HEK293 (cell line): ENCODE measurements at regions not wholly inside any gene's neighbourhood (a gene's known extent, or its start where the extent isn't known, plus 50 kb on each side); places are given as distances from the start of the nearest gene placed in this dataset.

Experiments
- CTCF ChIA-PET: fragments of 350-600 bp; formaldehyde crosslinking; extraction: SDS; loops from one replicate; lab custom pipeline; 2021; ENCODE audit warnings: antibody characterized with exemption; lab: Yijun Ruan, JAX
- POLR2A ChIA-PET: fragments of 300-600 bp; formaldehyde crosslinking; extraction: SDS; loops from one replicate; lab custom pipeline; 2020; ENCODE audit warnings: antibody characterized with exemption, inconsistent platforms; lab: Yijun Ruan, JAX
- H3K27ac ChIP-seq: fragments of 200-500 bp; sonication (Bioruptor generic); 2 replicates; pipeline ENCODE4 v1.5.1; 2014; ENCODE audit warnings: low read depth, low read length, control low read depth, inconsistent platforms; ENCODE audit errors: extremely low read depth
- H3K36me3 ChIP-seq, 2 experiments: fragments of 200-500 bp in 1 of 2; sonication (Bioruptor generic) in 1 of 2; 1 replicate in 1 of 2; 2 replicates in 1 of 2; pipeline ENCODE4 v1.5.1; 2014 to 2017; ENCODE audit warnings: inconsistent platforms in 2 of 2, low read length in 2 of 2; ENCODE audit not compliant: control insufficient read depth in 2 of 2, insufficient read depth in 1 of 2
- H3K4me1 ChIP-seq: fragments of 200-500 bp; sonication (Bioruptor generic); 2 replicates; pipeline ENCODE4 v1.5.1; 2014; ENCODE audit warnings: mild to moderate bottlenecking, low read length, inconsistent platforms; ENCODE audit not compliant: control insufficient read depth, insufficient read depth
- H3K4me3 ChIP-seq: 2 replicates; pipeline ENCODE4 v1.5.1; 2011; ENCODE audit warnings: low read depth, mild to moderate bottlenecking, control low read depth, low read length, moderate library complexity
- H3K9me3 ChIP-seq: fragments of 200-500 bp; sonication (Bioruptor generic); 2 replicates; pipeline ENCODE4 v1.5.1; 2014; ENCODE audit warnings: low read depth, low read length, inconsistent platforms; ENCODE audit not compliant: control insufficient read depth, insufficient read depth
- BCL11A ChIP-seq: fragments of 450-650 bp; formaldehyde crosslinking; IDR thresholded peaks from 2 replicates; pipeline ENCODE4 v1.5.1; 2016; ENCODE audit warnings: low read depth, missing biosample characterization, missing genetic modification characterization
- INSM2 ChIP-seq: fragments of 450-650 bp; formaldehyde crosslinking; IDR thresholded peaks from 2 replicates; pipeline ENCODE4 v1.5.1; 2016; ENCODE audit warnings: missing biosample characterization, missing genetic modification characterization
- MEIS1 ChIP-seq: sonication (generic); formaldehyde crosslinking; IDR thresholded peaks from 2 replicates; pipeline ENCODE4 v1.8.1; 2022; ENCODE audit warnings: missing genetic modification reagents, mild to moderate bottlenecking, borderline replicate concordance
- PRDM4 ChIP-seq: fragments of 450-650 bp; formaldehyde crosslinking; IDR thresholded peaks from 2 replicates; pipeline ENCODE4 v1.5.1; 2017; ENCODE audit warnings: missing biosample characterization, missing genetic modification characterization
- SETDB1 ChIP-seq: IDR thresholded peaks from one replicate; pipeline ENCODE4 v1.6.1; 2017; ENCODE audit warnings: mild to moderate bottlenecking, low read length, moderate library complexity, mixed read lengths; ENCODE audit not compliant: insufficient read length
- YY1 ChIP-seq: fragments of 450-650 bp; formaldehyde crosslinking; IDR thresholded peaks from 2 replicates; pipeline ENCODE4 v1.5.1; 2018; ENCODE audit warnings: missing biosample characterization, missing genetic modification characterization
- ZBTB11 ChIP-seq: fragments of 450-650 bp; formaldehyde crosslinking; conservative IDR thresholded peaks from 2 replicates; pipeline ENCODE4 v1.5.1; 2016; ENCODE audit warnings: low read depth, missing biosample characterization, missing genetic modification characterization
- ZNF121 ChIP-seq: fragments of 450-650 bp; formaldehyde crosslinking; IDR thresholded peaks from 2 replicates; pipeline ENCODE4 v1.5.1; 2016; ENCODE audit warnings: missing biosample characterization, missing genetic modification characterization
- ZNF138 ChIP-seq: fragments of 450-650 bp; formaldehyde crosslinking; IDR thresholded peaks from 2 replicates; pipeline ENCODE4 v1.5.1; 2016; ENCODE audit warnings: missing biosample characterization, missing genetic modification characterization, borderline replicate concordance
- ZNF148 ChIP-seq: fragments of 450-650 bp; formaldehyde crosslinking; IDR thresholded peaks from 2 replicates; pipeline ENCODE4 v1.5.0; 2017; ENCODE audit warnings: missing biosample characterization, missing genetic modification characterization, borderline replicate concordance
- ZNF155 ChIP-seq: fragments of 450-650 bp; formaldehyde crosslinking; IDR thresholded peaks from 2 replicates; pipeline ENCODE4 v1.5.1; 2016; ENCODE audit warnings: missing biosample characterization, missing genetic modification characterization
- ZNF24 ChIP-seq: fragments of 450-650 bp; formaldehyde crosslinking; IDR thresholded peaks from 2 replicates; pipeline ENCODE4 v1.5.1; 2016; ENCODE audit warnings: missing biosample characterization, missing genetic modification characterization
- ZNF354C ChIP-seq: fragments of 450-650 bp; formaldehyde crosslinking; IDR thresholded peaks from 2 replicates; pipeline ENCODE4 v1.5.1; 2016; ENCODE audit warnings: missing biosample characterization, missing genetic modification characterization, low read depth, borderline replicate concordance
- ZNF610 ChIP-seq: fragments of 450-650 bp; formaldehyde crosslinking; IDR thresholded peaks from 2 replicates; pipeline ENCODE4 v1.5.1; 2016; ENCODE audit warnings: missing biosample characterization, missing genetic modification characterization, borderline replicate concordance
- ZNF830 ChIP-seq: fragments of 450-650 bp; IDR thresholded peaks from 2 replicates; pipeline ENCODE4 v1.5.0; 2018; ENCODE audit warnings: missing biosample characterization, missing genetic modification characterization, low read depth, mild to moderate bottlenecking, moderate library complexity

- TF ChIP-seq ZNF148 (no peak), ZNF155 (tag by site-specific recombination) (no peak), ZBTB11 (tag by site-specific recombination) (no peak), ZNF121 (tag by site-specific recombination) (no peak), INSM2 (no peak), MEIS1 (CRISPR knock-in tag) (no peak), ZNF354C (no peak), YY1 (tag by site-specific recombination) (no peak)
Observed at GRCh38 chr12:114506651-114507050, 100.7 kb upstream of the TBX5 start (continued).

GRCh38 chr12:114504311-114504710, 98.4 kb upstream of the TBX5 start:
- Histone ChIP-seq H3K9me3 (no peaks in the 10 kb centered on the region), H3K4me3 (no peak overlapping the region), H3K36me3 (no peaks in the 10 kb centered on the region), H3K4me1 (no peaks in the 10 kb centered on the region), H3K27ac (no peak overlapping the region)
- ChIA-PET POLR2A (no interaction called here), CTCF (interaction anchor here (0.7 to 1.4 kb wide), 2 partner anchors 338 to 538 kb away, joined by 3 read pairs; partner anchors contain the start of gene RBM19)
- no peak for TF ChIP-seq BCL11A (tag by site-specific recombination)

GRCh38 chr12:114501474-114501807, 95.5 kb upstream of the TBX5 start:
- ChIA-PET POLR2A (no interaction called here), CTCF (no interaction called here)
- Histone ChIP-seq H3K9me3 (no peaks in the 10 kb centered on the region), H3K4me1 (no peaks in the 10 kb centered on the region), H3K27ac (no peak overlapping the region), H3K4me3 (no peak overlapping the region), H3K36me3 (no peaks in the 10 kb centered on the region)
- TF ChIP-seq ZNF830 (tag by site-specific recombination): no peak

GRCh38 chr12:114500775-114501473, 95.0 kb upstream of the TBX5 start:
- POLR2A ChIA-PET: no interaction called here
- Histone ChIP-seq H3K9me3 (no peaks in the 10 kb centered on the region), H3K36me3 (no peaks in the 10 kb centered on the region), H3K4me3 (no peak overlapping the region), H3K27ac (no peak overlapping the region), H3K4me1 (no peaks in the 10 kb centered on the region)
- CTCF ChIA-PET: no interaction called here
- TF ChIP-seq PRDM4 (tag by site-specific recombination) (no peak), ZNF610 (no peak), ZNF138 (no peak), SETDB1 (no peak), ZNF24 (tag by site-specific recombination) (no peak)
